MG63 (cell line): ENCODE measurements at regions not wholly inside any gene's neighbourhood (a gene's known extent, or its start where the extent isn't known, plus 50 kb on each side); places are given as distances from the start of the nearest gene placed in this dataset.
A peak's percentile ranks its signal among the peaks of the same experiment; 100 is the strongest.
"Not testable (repeated sequence)": the region's sequence is repeated elsewhere in the genome, so short reads cannot be mapped to it uniquely, and the experiment has no call there.

Source experiments
- DNase-seq: peaks from one replicate; pipeline ENCODE4 v3.0.0-alpha.2; 2020
- H3K27me3 ChIP-seq: fragments of 250-450 bp; sonication (Bioruptor Pico); 2 replicates; pipeline ENCODE4 v1.5.1; 2020; ENCODE audit warnings: mild to moderate bottlenecking, moderate library complexity
- H3K36me3 ChIP-seq: fragments of 250-450 bp; sonication (Bioruptor Pico); 2 replicates; pipeline ENCODE4 v1.5.1; 2020; ENCODE audit warnings: mild to moderate bottlenecking, moderate library complexity
- H3K4me3 ChIP-seq: fragments of 250-450 bp; sonication (Bioruptor Pico); 2 replicates; pipeline ENCODE4 v1.5.1; 2020; ENCODE audit warnings: mild to moderate bottlenecking, moderate library complexity
- H3K9me3 ChIP-seq: fragments of 250-450 bp; sonication (Bioruptor Pico); 2 replicates; pipeline ENCODE4 v1.5.1; 2020; ENCODE audit warnings: mild to moderate bottlenecking, moderate library complexity

DNA sequence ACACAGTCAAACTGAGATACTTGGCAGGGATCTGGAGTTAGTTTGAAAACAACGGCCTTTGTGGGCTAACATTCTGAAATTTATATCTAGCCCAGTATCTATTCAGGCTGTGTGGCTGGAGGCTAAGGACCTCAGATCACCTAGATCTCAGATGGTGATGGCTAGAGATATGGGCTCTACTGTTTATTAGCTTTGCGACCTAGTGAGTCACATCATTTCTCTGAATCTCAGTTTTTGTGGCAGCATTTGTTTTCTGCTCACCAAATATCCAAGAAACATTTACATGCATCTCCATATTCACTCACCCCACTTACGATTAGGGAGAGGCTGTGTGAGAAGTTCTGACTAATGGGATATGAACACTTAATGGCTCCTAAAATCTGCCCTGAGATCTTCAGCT is 503.9 kb downstream of the KIF20B start:
- Histone ChIP-seq H3K9me3 (no peaks in the 10 kb centered on the region), H3K36me3 (no peaks in the 10 kb centered on the region), H3K4me3 (no peak overlapping the region), H3K27me3 (no peaks in the 10 kb centered on the region)
- DNase-seq: no peak

DNA sequence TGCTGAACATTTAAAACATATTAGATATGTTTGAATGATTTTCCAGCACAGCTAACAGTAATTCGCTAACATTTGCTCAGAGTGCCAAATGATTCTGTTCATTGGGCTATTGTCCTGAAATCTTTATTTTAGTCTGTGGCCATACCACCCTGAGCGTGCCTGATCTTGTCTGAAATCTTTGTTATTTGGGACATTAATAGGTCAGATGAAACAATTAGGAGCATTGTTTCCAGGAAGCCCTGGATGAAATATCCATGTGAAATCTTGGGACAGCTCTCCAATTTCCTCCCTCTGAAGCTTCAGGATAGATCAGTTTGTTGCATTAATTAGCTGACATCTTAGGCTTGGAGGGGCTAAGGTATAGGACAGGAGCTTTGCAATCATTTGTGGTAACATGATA is 512.0 kb downstream of the KIF20B start:
- Histone ChIP-seq H3K27me3 (no peaks in the 10 kb centered on the region), H3K4me3 (no peak overlapping the region)
- DNase-seq: no peak

DNA sequence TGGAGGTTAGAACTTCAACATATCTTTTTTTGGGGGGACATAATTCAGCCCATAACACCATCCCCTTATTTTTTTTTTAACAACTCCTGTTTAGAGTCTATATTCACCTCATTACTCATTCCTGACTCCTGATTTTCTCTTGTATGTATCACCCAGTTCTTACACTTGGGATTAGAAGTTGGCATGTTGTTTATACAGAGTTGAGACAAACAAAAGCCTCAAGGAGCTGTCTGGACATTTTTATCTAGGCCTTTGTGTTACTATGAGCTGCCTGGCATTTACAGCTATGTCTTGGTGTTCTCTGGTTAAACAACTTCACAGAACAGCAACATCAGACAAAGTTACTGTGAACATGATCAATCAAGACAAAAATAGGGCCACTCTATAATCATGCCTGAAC is 517.5 kb downstream of the KIF20B start:
- no peaks in the 10 kb centered on the region for H3K27me3 ChIP-seq
- H3K36me3 ChIP-seq: no peaks in the 10 kb centered on the region
- no peak overlapping the region for H3K4me3 ChIP-seq
- peaks cover 4% of the 10 kb centered on the region for H3K9me3 ChIP-seq
- DNase-seq: no peak

More for the DNA sequence above, 512.0 kb downstream of the KIF20B start:
- H3K36me3 ChIP-seq: no peaks in the 10 kb centered on the region
- no peaks in the 10 kb centered on the region; the same call in 1 of the 2 replicates for H3K9me3 ChIP-seq

DNA sequence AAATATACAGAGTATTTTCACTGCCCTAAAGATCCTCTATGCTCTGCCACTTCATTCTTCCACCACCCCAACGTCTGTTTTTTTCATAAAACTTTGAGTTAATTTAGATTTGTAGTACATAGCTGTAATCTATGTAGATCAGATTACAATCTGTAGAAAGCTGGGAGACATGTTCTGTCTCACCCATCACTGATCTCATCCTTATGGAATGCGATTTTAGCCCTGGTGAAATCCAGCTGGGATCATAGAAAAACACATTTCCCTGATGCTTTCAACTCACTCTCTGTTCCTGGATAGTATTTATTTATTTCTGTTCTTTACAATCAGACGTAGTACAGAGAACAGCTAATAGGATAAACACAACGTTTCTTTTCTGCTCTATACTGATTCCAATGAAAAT is 521.0 kb downstream of the KIF20B start:
- H3K4me3 ChIP-seq: no peak overlapping the region
- no peaks in the 10 kb centered on the region for H3K27me3 ChIP-seq
- peak; percentile 15 for DNase-seq
- H3K9me3 ChIP-seq: peaks cover 4% of the 10 kb centered on the region; the same call in 1 of the 2 replicates
- no peaks in the 10 kb centered on the region for H3K36me3 ChIP-seq

DNA sequence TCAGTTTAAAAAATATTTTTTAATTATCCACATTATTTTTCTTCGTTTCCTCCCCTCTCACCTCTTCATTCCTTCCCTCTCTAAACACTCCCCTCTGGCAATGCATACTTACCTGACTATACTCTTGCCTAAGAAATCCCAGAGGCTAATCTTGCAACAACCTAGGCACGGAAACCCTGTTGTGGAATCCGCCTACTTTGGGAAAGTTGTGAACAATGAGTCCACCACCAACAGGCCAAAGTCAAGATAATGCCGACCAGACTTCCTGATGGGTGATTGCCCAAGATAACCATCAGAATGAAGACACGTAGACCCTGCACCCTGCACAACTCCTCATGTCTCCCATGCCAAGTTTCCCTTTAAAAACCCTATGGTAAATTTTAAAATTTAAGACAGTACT is 521.5 kb downstream of the KIF20B start:
- Histone ChIP-seq H3K27me3 (no peaks in the 10 kb centered on the region), H3K4me3 (no peak overlapping the region), H3K36me3 (no peaks in the 10 kb centered on the region), H3K9me3 (peaks cover 4% of the 10 kb centered on the region; the same call in 1 of the 2 replicates)
- DNase-seq: no peak

DNA sequence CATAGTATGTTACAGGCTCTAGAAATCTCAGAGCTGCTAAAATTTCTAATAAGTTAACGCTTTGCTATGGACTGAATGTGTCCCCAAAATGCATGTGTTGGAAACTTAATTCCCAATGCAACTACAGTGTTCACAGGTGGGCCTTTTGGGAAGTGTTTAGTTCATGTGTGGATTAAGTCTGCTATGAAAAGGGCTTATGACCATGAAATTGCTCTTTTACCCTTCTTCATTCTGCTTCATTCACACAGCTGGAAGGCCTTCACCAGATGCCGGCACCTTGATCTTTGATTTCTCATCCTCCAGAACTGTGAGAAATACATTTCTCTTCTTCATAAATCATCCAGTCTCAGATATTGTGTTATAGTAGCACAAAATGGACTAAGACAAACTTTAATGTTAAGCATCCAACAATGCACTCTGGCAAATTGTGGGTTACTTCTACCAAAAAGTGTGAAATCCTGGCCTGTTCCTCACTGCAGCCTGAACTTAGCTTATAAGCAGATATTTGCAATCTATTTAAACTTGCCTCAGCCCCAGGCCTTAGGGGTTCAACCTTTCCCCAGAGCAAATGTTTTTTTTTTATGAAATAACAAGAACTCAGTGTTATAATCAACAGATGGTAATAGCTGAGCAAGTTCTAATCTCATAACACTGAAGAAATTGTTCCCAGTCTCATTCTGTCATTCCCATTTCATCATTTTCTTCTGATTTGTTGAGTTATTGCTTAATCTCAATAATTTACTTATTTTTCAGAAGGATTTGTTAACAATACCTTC is 523.6 kb downstream of the KIF20B start:
- Histone ChIP-seq H3K36me3 (no peaks in the 10 kb centered on the region), H3K27me3 (no peaks in the 10 kb centered on the region), H3K9me3 (peaks cover 4% of the 10 kb centered on the region; the same call in 1 of the 2 replicates), H3K4me3 (no peak overlapping the region)
- no peak for DNase-seq

DNA sequence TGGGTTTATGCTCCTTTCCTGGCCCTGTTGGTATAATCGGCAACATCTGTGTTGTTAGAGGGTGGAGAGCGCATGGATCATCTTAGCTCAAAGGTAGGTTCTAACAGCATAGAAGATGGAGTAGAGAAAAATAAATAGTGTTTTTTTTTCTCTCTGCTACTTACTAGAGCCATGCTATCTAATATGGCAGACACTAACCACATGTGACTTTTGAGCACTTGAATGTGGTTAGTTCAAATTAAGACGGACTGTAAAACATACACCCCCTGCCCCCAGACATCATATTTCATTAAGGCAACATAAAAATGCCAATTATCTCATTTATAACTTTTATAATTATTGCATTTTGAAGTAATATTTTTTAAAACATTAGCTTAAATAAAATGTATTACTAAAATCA is 525.1 kb downstream of the KIF20B start:
- no peaks in the 10 kb centered on the region for H3K36me3 ChIP-seq
- H3K27me3 ChIP-seq: no peaks in the 10 kb centered on the region
- DNase-seq: no peak
- no peak overlapping the region for H3K4me3 ChIP-seq
- H3K9me3 ChIP-seq: peaks cover 4% of the 10 kb centered on the region; the same call in 1 of the 2 replicates

DNA sequence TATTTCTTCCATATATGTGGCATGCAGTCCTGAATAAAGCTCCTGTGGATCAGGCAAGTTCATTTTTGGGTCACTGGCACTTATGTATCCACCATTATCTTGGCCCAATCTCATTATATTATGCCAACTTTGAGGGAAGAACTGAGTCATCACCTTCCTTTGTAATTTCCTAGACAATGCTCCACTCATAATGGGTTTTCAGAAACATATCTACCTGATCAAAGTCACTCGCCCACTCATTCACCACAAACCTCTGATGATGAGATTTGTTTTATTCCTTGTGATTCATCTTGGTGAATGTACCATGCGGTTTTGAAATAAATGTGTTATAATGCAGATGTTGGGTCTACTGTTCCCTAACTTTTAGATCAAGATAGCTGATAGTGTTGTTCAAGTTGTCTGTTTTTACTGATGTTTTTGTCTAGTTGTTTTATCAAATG is 525.8 kb downstream of the KIF20B start:
- no peaks in the 10 kb centered on the region for H3K36me3 ChIP-seq
- peaks cover 4% of the 10 kb centered on the region; the same call in 1 of the 2 replicates for H3K9me3 ChIP-seq
- peak; percentile 32 for DNase-seq
- H3K27me3 ChIP-seq: no peaks in the 10 kb centered on the region
- no peak overlapping the region for H3K4me3 ChIP-seq

DNA sequence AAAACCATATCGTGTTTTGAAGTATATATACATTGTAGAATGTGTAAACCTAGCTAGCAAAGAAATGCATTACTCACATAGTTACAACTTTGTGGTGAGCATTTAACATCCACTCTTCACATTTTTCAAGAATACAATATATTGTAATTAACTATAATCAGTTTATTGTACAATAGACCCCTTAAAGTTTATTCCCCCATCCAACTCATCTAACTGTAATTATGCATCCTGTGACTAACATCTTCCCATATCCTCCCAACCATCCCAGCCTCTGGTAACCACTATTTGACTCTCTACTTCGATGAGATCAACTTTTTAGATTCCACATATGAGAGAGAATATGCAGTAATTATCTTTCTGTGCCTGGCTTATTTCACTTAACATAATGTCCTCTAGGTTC is 526.4 kb downstream of the KIF20B start:
- no peak for DNase-seq
- Histone ChIP-seq H3K27me3 (no peaks in the 10 kb centered on the region), H3K9me3 (peaks cover 4% of the 10 kb centered on the region; the same call in 1 of the 2 replicates)

DNA sequence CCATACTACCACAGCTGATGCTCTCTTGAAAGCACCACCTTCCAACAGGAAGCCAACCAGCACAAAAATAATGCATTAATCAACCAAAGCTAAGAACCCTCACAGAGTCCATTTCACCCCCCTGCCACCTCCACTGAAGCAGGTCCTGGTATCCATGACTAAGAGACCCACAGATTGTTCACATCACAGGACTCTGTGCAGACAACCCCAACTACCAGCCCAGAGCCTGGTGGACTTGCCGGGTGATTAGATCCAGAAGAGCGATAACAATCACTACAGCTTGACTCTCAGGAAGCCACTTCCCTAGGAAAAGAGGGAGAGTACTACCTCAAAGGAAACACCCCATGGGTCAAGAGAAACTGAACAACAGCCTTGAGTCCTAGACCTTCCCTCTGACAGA is 528.1 kb downstream of the KIF20B start:
- H3K4me3 ChIP-seq: no peak overlapping the region
- H3K36me3 ChIP-seq: no peaks in the 10 kb centered on the region
- DNase-seq: no peak
- no peaks in the 10 kb centered on the region for H3K9me3 ChIP-seq
- no peaks in the 10 kb centered on the region for H3K27me3 ChIP-seq

More for the DNA sequence above, 526.4 kb downstream of the KIF20B start:
- no peak overlapping the region for H3K4me3 ChIP-seq
- no peaks in the 10 kb centered on the region for H3K36me3 ChIP-seq

DNA sequence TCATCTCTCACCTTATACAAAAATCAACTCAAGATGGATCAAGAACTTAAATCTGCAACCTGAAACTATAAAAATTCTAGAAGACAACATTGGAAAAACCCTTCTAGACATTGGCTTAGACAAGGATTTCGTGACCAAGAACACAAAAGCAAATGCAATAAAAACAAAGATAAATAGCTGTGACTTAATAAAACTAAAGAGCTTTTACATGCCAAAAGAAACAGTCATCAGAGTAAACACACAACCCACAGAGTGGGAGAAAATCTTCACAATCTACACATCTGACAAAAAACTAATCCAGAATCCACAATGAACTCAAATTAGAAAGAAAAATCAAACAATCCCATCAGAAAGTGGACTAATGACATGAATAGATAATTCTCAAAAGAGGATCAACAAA is 532.4 kb downstream of the KIF20B start:
- not testable (repeated sequence) for DNase-seq, H3K27me3 ChIP-seq, H3K9me3 ChIP-seq, H3K36me3 ChIP-seq, H3K4me3 ChIP-seq

DNA sequence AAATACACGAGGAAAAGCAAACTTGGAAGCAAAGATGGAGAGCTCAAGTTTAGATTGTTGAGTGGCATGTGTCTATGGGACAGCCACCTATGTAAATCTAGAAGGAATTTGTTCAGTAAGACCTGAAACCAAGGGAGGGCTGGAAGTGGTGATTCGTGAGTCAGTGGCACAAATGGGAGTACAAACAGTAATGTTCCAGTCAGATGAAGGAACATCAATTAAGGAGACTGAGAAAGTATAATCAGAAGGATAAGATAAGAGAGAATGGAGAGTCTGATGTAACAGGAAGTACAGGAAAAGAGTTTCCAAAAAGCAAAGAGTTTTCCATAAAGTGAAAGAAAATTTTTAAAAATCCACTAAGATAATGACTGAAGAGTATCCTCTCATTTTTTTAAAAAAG is 544.2 kb downstream of the KIF20B start:
- no peak for DNase-seq
- H3K27me3 ChIP-seq: no peaks in the 10 kb centered on the region
- H3K36me3 ChIP-seq: no peaks in the 10 kb centered on the region
- no peak overlapping the region for H3K4me3 ChIP-seq
- no peaks in the 10 kb centered on the region for H3K9me3 ChIP-seq

DNA sequence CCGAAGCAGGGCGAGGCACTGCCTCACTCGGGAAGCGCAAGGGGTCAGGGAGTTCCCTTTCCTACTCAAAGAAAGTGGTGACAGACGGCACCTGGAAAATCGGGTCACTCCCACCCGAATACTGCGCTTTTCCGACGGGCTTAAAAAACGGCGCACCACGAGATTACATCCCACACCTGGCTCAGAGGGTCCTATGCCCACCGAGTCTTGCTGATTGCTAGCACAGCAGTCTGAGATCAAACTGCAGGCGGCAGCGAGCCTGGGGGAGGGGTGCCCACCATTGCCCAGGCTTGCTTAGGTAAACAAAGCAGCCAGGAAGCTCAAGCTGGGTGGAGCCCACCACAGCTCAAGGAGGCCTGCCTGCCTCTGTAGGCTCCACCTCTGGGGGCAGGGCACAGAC is 549.4 kb downstream of the KIF20B start:
- DNase-seq, H3K27me3 ChIP-seq, H3K36me3 ChIP-seq, H3K4me3 ChIP-seq, H3K9me3 ChIP-seq: not testable (repeated sequence)

DNA sequence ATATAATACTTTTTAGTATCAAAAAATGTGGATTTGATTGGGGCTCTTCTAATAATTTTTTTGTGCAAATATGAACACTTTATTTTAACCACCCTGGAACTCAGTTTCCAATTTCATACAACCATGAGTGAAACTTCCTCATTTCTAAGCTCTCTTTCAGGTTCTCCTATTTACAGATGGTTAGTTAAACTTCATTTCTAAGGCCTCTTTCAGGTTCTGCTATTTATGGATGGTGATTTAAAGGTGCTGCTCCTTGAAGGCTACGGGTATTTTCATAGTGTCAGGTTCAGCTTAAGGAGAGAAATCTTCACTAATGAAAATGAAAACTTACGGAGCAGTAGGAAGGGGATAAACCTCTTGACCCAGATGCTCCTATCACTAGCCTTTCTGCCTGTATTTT is 568.3 kb downstream of the KIF20B start:
- Histone ChIP-seq H3K4me3 (no peak overlapping the region), H3K36me3 (no peaks in the 10 kb centered on the region), H3K9me3 (no peaks in the 10 kb centered on the region), H3K27me3 (no peaks in the 10 kb centered on the region)
- no peak for DNase-seq

DNA sequence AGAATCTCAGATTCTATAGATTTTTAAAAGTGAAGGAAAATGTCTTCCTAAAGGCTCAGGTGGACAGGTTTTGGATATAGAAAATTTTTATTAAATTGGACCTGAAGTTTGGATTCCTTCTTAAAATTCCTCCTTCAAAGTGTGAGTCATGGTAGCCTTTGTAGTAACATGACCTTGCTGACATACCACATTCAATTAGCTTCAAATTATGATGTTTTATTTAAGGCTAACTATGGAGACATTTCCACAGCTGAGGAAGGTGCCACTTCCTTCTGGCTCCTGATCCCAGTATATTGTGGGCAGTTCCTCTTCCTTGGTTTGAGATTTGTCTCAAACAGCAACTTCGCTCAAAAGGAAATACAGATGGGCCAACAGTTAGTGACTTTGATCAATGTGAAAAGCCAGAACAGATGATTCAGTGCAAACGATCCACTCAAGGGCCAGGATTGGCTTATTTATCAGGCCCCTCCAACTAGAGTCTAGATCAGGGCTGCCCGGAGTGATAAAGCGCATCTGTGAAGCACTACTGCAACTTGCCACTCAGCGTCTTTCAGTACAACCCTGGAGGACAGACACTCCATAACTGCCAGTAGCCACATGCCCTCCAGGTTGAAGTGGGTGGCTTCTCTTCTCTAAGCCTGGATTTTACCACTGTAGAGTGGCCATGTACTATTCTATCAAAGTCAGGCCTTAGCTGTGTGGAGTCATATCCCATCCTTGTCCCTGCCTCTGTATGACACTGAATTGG is 573.5 kb downstream of the KIF20B start:
- no peaks in the 10 kb centered on the region for H3K36me3 ChIP-seq
- no peak for DNase-seq

DNA sequence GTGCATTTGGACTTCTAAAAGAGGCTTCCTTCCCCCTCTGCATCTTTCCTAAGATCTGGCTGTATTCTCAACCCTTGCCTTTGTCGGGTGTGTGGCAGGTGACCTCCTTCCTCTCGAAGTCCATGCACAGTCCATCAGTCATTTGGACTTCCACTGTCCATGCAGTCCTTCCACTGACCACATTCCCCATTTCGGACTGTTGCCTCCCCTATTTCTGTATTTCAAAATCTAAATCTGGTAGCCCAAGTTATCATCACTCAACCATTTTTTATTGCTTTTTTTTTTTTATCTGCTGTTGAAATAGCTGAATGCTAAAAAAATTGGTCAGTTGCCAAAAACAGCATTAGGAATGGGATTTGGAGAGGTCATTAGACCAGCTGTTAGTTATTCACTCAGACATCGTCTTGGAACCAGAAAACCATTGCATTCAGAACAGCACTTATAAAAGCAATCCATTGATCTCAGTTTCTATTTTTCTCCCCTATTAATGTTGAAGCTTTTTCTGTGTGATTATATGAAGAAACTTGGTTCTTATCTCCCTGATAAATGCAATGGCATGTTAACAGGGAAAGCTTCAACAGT is 575.6 kb downstream of the KIF20B start:
- no peaks in the 10 kb centered on the region for H3K9me3 ChIP-seq
- DNase-seq: no peak
- no peaks in the 10 kb centered on the region for H3K27me3 ChIP-seq
- H3K4me3 ChIP-seq: no peak overlapping the region
- no peaks in the 10 kb centered on the region for H3K36me3 ChIP-seq

More for the DNA sequence above, 573.5 kb downstream of the KIF20B start:
- Histone ChIP-seq H3K4me3 (no peak overlapping the region), H3K9me3 (no peaks in the 10 kb centered on the region), H3K27me3 (no peaks in the 10 kb centered on the region)

DNA sequence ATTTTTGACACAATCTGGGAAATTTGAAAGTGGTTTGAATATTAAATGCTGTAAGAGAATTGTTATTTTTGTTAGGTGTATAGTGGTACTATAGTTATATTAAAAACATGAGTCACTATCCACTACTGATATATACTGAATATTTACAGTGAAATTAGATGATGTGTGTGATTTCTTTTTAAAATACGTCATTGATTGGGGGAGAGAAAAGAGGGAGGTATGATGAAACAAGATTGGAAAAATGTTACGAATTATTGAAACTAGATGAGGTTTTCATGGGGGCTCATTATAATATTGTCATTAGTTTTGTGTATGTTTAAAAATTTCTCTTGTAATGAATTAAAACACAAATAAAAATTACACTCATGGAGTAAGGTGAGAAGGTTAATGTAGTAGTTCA is 571.4 kb downstream of the HTR7 start:
- H3K4me3 ChIP-seq: no peak overlapping the region
- H3K9me3 ChIP-seq: no peaks in the 10 kb centered on the region
- DNase-seq: no peak
- H3K36me3 ChIP-seq: no peaks in the 10 kb centered on the region
- no peaks in the 10 kb centered on the region for H3K27me3 ChIP-seq
